ENCODE measurements at regions not wholly inside any gene's neighbourhood (a gene's known extent, or its start where the extent isn't known, plus 50 kb on each side); places are given as distances from the start of the nearest gene placed in this dataset.

DNA sequence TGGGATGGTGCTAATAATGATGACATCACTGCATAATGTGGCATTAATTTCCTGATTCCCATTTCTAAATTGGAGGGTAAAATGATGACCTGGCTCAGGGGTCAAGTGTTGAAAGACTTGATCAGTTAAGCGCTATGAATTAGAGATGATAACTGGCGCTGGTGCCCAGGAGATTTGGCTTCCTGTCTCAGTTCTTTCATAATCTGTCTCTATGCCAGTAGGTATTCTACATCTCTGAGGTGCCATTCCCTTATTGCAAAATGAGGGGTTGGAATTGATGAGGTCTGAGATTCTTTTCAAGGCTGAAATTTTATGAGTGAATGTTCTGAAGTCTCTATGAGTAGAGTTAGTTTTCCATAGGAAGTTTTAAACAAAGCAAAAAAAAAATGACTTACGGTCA, 1715.1 kb upstream of the WWC1 start:
- intact Hi-C loops (cut with DNase I), result no loop called here
- no peaks in the 10 kb centered on the region for H3K36me3 ChIP-seq (replicated peaks in 1 of 2)
- H3K4me3 ChIP-seq, result no peak overlapping the region
- H3K4me1 ChIP-seq (replicated peaks in 1 of 2), result no peaks in the 10 kb centered on the region
- 76 to 85% (median 81%) methylated on average over 3 of the region's 3 CpGs for WGBS, 4 donors
- no peaks in the 10 kb centered on the region for H3K9me3 ChIP-seq (replicated peaks in 1 of 3)
- TF ChIP-seq, protein P1, sequence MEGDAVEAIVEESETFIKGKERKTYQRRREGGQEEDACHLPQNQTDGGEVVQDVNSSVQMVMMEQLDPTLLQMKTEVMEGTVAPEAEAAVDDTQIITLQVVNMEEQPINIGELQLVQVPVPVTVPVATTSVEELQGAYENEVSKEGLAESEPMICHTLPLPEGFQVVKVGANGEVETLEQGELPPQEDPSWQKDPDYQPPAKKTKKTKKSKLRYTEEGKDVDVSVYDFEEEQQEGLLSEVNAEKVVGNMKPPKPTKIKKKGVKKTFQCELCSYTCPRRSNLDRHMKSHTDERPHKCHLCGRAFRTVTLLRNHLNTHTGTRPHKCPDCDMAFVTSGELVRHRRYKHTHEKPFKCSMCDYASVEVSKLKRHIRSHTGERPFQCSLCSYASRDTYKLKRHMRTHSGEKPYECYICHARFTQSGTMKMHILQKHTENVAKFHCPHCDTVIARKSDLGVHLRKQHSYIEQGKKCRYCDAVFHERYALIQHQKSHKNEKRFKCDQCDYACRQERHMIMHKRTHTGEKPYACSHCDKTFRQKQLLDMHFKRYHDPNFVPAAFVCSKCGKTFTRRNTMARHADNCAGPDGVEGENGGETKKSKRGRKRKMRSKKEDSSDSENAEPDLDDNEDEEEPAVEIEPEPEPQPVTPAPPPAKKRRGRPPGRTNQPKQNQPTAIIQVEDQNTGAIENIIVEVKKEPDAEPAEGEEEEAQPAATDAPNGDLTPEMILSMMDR (IDR thresholded peaks at IDR 0.05), result no peak
- no peak for TF ChIP-seq POLR2A (IDR thresholded peaks at IDR 0.05)
- H3K27ac ChIP-seq, result no peak overlapping the region
- DNase-seq, result no peak
- no peaks in the 10 kb centered on the region for H3K27me3 ChIP-seq

DNA sequence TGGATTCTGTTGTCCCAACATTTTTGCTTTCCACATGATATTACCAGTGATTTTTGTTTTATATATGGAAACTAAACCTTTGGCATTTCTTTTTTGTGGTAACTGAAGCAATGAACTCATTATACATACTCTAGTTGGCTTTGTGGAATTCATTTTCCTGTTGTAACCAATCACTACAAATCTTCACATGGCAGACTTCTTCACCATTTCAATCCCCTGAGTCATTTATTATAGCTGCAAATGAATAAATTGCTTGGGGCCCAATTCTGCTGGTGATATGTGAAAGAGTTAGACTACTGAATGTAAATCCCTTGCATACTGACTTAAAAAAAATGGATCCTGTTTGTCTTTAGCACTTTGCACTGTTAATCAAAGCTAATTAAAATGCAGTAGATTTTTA, 1709.6 kb upstream of the WWC1 start:
- no peak for DNase-seq
- no peaks in the 10 kb centered on the region for H3K4me1 ChIP-seq (replicated peaks in 1 of 2)
- intact Hi-C loops (cut with DNase I), result no loop called here
- H3K4me3 ChIP-seq, result no peak overlapping the region
- no peak overlapping the region for H3K27ac ChIP-seq
- H3K27me3 ChIP-seq, result no peaks in the 10 kb centered on the region
- no peaks in the 10 kb centered on the region for H3K9me3 ChIP-seq (replicated peaks in 1 of 3)
- no peaks in the 10 kb centered on the region for H3K36me3 ChIP-seq (replicated peaks in 1 of 2)
- TF ChIP-seq, protein P1 (IDR thresholded peaks at IDR 0.05), result no peak
- TF ChIP-seq POLR2A (IDR thresholded peaks at IDR 0.05), result no peak

DNA sequence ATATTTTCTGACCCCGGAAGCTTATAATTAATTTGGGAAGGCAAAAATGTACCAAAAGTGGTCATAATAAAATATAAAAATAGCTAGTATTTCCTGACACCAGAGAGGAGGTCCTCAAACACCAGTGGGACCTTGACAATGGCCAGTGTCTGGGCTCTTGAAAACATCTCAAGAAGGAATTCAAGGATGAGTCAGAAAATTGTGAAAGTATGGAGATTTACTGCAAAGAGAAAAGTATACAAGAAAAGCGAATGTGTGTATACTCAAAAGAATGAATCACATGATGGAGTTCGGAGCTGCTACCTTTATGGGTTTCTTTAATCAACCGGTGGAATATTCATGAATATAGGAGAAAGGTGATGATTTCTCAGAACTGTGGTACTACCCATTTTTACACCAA, 1709.0 kb upstream of the WWC1 start:
- H3K4me3 ChIP-seq, result no peak overlapping the region
- no peaks in the 10 kb centered on the region for H3K36me3 ChIP-seq (replicated peaks in 1 of 2)
- intact Hi-C loops (cut with DNase I), result no loop called here
- no peaks in the 10 kb centered on the region for H3K27me3 ChIP-seq
- no peaks in the 10 kb centered on the region for H3K4me1 ChIP-seq (replicated peaks in 1 of 2)
- no peak overlapping the region for H3K27ac ChIP-seq
- no peaks in the 10 kb centered on the region for H3K9me3 ChIP-seq (replicated peaks in 1 of 3)
- no peak for DNase-seq
- WGBS, 4 donors, result 85 to 89% (median 87%) methylated on average over 4 of the region's 4 CpGs
- no peak for TF ChIP-seq POLR2A (IDR thresholded peaks at IDR 0.05)
- TF ChIP-seq, protein P1 (IDR thresholded peaks at IDR 0.05), result no peak

DNA sequence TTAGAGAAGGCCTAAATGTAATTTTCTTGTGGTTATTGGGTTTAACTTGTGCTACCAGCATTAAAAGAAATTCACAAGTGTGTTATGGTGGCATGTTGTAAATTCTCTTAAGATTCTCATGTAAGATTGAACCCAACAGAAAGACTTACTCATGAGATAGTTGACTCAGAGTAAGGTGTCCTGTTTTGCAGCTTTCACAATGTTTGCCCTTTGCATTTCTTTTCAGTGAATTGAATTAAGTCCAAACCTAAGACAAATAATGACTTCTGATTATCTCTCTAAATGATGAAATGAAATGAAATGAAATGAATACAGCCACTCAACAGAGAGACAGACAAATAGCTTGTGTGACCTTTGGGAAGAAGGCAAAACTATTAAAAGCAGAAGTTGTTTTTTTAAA, 1696.9 kb upstream of the WWC1 start:
- Histone ChIP-seq H3K27me3 (no peaks in the 10 kb centered on the region), H3K4me1 (replicated peaks in 1 of 2) (no peaks in the 10 kb centered on the region), H3K27ac (no peak overlapping the region), H3K9me3 (replicated peaks in 1 of 3) (no peaks in the 10 kb centered on the region), H3K4me3 (no peak overlapping the region), H3K36me3 (replicated peaks in 1 of 2) (no peaks in the 10 kb centered on the region)
- TF ChIP-seq POLR2A (IDR thresholded peaks at IDR 0.05), result no peak
- TF ChIP-seq, protein P1 (IDR thresholded peaks at IDR 0.05), result no peak
- intact Hi-C loops (cut with DNase I), result no loop called here
- DNase-seq, result no peak
